Hematopoietic multipotent progenitor cell treated with erythropoietin and hydrocortisone succinate and interleukin-3 and kit ligand, for 17 days (in vitro differentiated cells): ENCODE measurements at regions not wholly inside any gene's neighbourhood (a gene's known extent, or its start where the extent isn't known, plus 50 kb on each side); places are given as distances from the start of the nearest gene placed in this dataset.

Experiments used
- DNase-seq: peaks from one replicate; pipeline ENCODE4 v3.0.0-alpha.2; 2015; ENCODE audit warnings: low spot score

- DNase-seq = no peak
Observed at GRCh38 chr9:110056062-110056461, 151.9 kb downstream of the C9orf152 start.

- no peak for DNase-seq
Observed at GRCh38 chr9:110058304-110058953, 149.5 kb downstream of the C9orf152 start.

- DNase-seq = no peak
Observed at GRCh38 chr9:110059461-110059860, 148.5 kb downstream of the C9orf152 start.

- no peak for DNase-seq
Observed at GRCh38 chr9:110064803-110065202, 143.2 kb downstream of the C9orf152 start.

- no peak for DNase-seq
Observed at GRCh38 chr9:110065532-110065931, 142.4 kb downstream of the C9orf152 start.

- DNase-seq = no peak
Observed at GRCh38 chr9:110066929-110067716, 140.8 kb downstream of the C9orf152 start.

- DNase-seq = no peak
Observed at GRCh38 chr9:110068212-110068611, 139.7 kb downstream of the C9orf152 start.

- DNase-seq = no peak
Observed at GRCh38 chr9:110069326-110070248, 138.4 kb downstream of the C9orf152 start.

- DNase-seq = no peak
Observed at GRCh38 chr9:110072597-110073355, 135.2 kb downstream of the C9orf152 start.

- DNase-seq = no peak
Observed at GRCh38 chr9:110073356-110073905, 134.5 kb downstream of the C9orf152 start.

- no peak for DNase-seq
Observed at GRCh38 chr9:110076894-110077725, 130.8 kb downstream of the C9orf152 start.

- DNase-seq = no peak
Observed at GRCh38 chr9:110077925-110078324, 130.0 kb downstream of the C9orf152 start.

GRCh38 chr9:110078604-110079003 lies 129.4 kb downstream of the C9orf152 start:
- no peak for DNase-seq

GRCh38 chr9:110081395-110081794 lies 126.6 kb downstream of the C9orf152 start:
- no peak for DNase-seq

GRCh38 chr9:110083866-110084265 lies 124.1 kb downstream of the C9orf152 start:
- no peak for DNase-seq

- DNase-seq = no peak
Observed at GRCh38 chr9:110086537-110086936, 121.4 kb downstream of the C9orf152 start.

- DNase-seq = no peak
Observed at GRCh38 chr9:110087605-110088004, 120.4 kb downstream of the C9orf152 start.

GRCh38 chr9:110088099-110088498 lies 119.9 kb downstream of the C9orf152 start:
- DNase-seq = no peak

- DNase-seq = no peak
Observed at GRCh38 chr9:110089681-110090370, 118.1 kb downstream of the C9orf152 start.

GRCh38 chr9:110092792-110093191 lies 115.2 kb downstream of the C9orf152 start:
- DNase-seq = no peak
